HL-60 (cell line): ENCODE measurements at regions not wholly inside any gene's neighbourhood (a gene's known extent, or its start where the extent isn't known, plus 50 kb on each side); places are given as distances from the start of the nearest gene placed in this dataset.

ENCODE experiments used
- CTCF ChIP-seq: IDR thresholded peaks from one replicate; pipeline ENCODE4 v1.5.1; 2011; ENCODE audit warnings: low read length, control low read depth, inconsistent platforms; ENCODE audit not compliant: insufficient read depth
- GABPA ChIP-seq: IDR thresholded peaks from 2 replicates; pipeline ENCODE4 v1.6.1; 2012; ENCODE audit warnings: low read depth
- POLR2AphosphoS5 ChIP-seq: IDR thresholded peaks from 2 replicates; pipeline ENCODE4 v1.6.1; 2012; ENCODE audit warnings: low read depth
- REST ChIP-seq: IDR thresholded peaks from 2 replicates; pipeline ENCODE4 v1.6.1; 2012; ENCODE audit warnings: low read depth; ENCODE audit not compliant: insufficient replicate concordance

DNA sequence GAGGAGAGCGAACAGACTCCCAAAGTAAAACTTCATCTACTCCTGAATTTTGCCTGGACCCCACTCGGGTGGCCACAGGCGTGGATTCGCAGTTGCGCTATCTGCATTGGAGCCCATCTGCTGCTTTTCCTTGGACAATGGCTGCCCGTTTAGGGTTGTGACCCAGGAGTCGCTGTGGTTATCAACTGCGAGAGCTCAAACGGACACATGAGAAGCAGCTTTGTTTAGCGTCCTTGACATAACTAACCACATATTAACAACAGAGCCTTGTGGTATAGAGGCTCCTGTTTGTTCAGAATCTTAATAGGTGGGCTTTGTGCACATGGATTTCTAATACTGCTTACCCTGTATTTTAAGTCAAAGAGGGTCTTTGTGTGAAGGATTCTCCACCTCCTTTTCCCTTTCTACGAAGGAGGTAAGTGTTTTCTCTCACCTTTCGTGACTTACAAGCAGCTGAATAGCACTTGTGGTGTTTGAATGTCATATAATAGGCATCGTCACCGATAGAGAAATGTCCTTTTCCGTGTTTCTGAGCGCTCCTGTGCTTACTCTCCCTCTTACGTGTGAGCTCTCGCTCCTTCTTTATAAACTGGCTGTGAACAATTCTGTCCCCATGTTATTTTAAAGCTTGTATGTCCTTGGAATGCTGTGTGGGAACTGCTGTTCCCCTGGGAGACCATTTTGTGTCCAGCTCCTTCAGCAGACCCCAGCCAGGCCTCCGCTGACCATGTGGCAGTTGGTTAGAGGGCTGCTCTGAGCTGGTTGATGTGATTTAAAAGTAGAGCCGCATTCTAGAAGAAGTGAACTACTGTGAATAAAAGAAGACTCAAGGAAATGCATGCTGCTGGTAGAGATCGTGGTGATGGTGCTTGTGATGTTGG, 441.4 kb downstream of the RPS6KC1 start:
- TF ChIP-seq CTCF (no peak), POLR2AphosphoS5 (no peak), GABPA (no peak), REST (no peak)
